ENCODE measurements at regions not wholly inside any gene's neighbourhood (a gene's known extent, or its start where the extent isn't known, plus 50 kb on each side); places are given as distances from the start of the nearest gene placed in this dataset.

DNA sequence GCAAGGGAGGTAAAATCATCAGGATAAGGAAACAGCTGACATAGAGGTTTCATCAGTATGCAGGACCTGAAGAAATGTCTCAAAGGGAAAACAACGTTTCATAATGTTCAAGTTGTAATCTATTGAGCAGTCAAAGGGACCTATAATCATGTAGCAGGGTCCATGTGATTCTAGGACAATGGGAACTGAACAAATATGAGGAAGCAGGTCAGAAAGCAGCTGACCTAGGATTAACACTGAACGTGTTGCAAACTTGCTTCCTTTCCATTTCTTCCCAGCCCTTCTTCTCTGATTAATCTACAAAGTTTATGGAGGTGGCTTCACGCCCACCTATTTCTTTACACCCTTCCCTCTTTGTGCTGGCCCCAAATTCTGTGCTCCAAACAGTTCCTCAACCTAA lies 256.9 kb upstream of the AKR1E2 start:
- TF ChIP-seq, protein P1, sequence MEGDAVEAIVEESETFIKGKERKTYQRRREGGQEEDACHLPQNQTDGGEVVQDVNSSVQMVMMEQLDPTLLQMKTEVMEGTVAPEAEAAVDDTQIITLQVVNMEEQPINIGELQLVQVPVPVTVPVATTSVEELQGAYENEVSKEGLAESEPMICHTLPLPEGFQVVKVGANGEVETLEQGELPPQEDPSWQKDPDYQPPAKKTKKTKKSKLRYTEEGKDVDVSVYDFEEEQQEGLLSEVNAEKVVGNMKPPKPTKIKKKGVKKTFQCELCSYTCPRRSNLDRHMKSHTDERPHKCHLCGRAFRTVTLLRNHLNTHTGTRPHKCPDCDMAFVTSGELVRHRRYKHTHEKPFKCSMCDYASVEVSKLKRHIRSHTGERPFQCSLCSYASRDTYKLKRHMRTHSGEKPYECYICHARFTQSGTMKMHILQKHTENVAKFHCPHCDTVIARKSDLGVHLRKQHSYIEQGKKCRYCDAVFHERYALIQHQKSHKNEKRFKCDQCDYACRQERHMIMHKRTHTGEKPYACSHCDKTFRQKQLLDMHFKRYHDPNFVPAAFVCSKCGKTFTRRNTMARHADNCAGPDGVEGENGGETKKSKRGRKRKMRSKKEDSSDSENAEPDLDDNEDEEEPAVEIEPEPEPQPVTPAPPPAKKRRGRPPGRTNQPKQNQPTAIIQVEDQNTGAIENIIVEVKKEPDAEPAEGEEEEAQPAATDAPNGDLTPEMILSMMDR (optimal IDR thresholded peaks at IDR 0.05 in 1 of 3, IDR thresholded peaks at IDR 0.05 in 1 of 3, conservative IDR thresholded peaks at IDR 0.05 in 1 of 3; ENCODE audit: extremely low read depth in 1 of 3, insufficient read depth in 2 of 3, low read length in 3 of 3), result no peak
- TF ChIP-seq EZH2 (IDR thresholded peaks at IDR 0.05; ENCODE audit: low read length), result no peak

Measured in keratinocyte (primary cell).